HEK293 (cell line): ENCODE measurements at regions not wholly inside any gene's neighbourhood (a gene's known extent, or its start where the extent isn't known, plus 50 kb on each side); places are given as distances from the start of the nearest gene placed in this dataset.

ENCODE experiments used
- CTCF ChIA-PET: fragments of 350-600 bp; formaldehyde crosslinking; extraction: SDS; loops from one replicate; lab custom pipeline; 2021; ENCODE audit warnings: antibody characterized with exemption; lab: Yijun Ruan, JAX
- POLR2A ChIA-PET: fragments of 300-600 bp; formaldehyde crosslinking; extraction: SDS; loops from one replicate; lab custom pipeline; 2020; ENCODE audit warnings: antibody characterized with exemption, inconsistent platforms; lab: Yijun Ruan, JAX
- H3K27ac ChIP-seq: fragments of 200-500 bp; sonication (Bioruptor generic); 2 replicates; pipeline ENCODE4 v1.5.1; 2014; ENCODE audit warnings: low read depth, low read length, control low read depth, inconsistent platforms; ENCODE audit errors: extremely low read depth
- H3K36me3 ChIP-seq, 2 experiments: fragments of 200-500 bp in 1 of 2; sonication (Bioruptor generic) in 1 of 2; 1 replicate in 1 of 2; 2 replicates in 1 of 2; pipeline ENCODE4 v1.5.1; 2014 to 2017; ENCODE audit warnings: inconsistent platforms in 2 of 2, low read length in 2 of 2; ENCODE audit not compliant: control insufficient read depth in 2 of 2, insufficient read depth in 1 of 2
- H3K4me1 ChIP-seq: fragments of 200-500 bp; sonication (Bioruptor generic); 2 replicates; pipeline ENCODE4 v1.5.1; 2014; ENCODE audit warnings: mild to moderate bottlenecking, low read length, inconsistent platforms; ENCODE audit not compliant: control insufficient read depth, insufficient read depth
- H3K4me3 ChIP-seq: 2 replicates; pipeline ENCODE4 v1.5.1; 2011; ENCODE audit warnings: low read depth, mild to moderate bottlenecking, control low read depth, low read length, moderate library complexity
- H3K9me3 ChIP-seq: fragments of 200-500 bp; sonication (Bioruptor generic); 2 replicates; pipeline ENCODE4 v1.5.1; 2014; ENCODE audit warnings: low read depth, low read length, inconsistent platforms; ENCODE audit not compliant: control insufficient read depth, insufficient read depth
- KLF7 ChIP-seq: fragments of 450-650 bp; formaldehyde crosslinking; IDR thresholded peaks from 2 replicates; pipeline ENCODE4 v1.5.1; 2016; ENCODE audit warnings: missing biosample characterization, missing genetic modification characterization, borderline replicate concordance
- TSHZ1 ChIP-seq: fragments of 450-650 bp; formaldehyde crosslinking; IDR thresholded peaks from 2 replicates; pipeline ENCODE4 v1.5.1; 2016; ENCODE audit warnings: missing biosample characterization, missing genetic modification characterization, borderline replicate concordance
- WT1 ChIP-seq: fragments of 450-650 bp; formaldehyde crosslinking; IDR thresholded peaks from 2 replicates; pipeline ENCODE4 v1.5.1; 2016; ENCODE audit warnings: missing biosample characterization, missing genetic modification characterization
- ZFP37 ChIP-seq: fragments of 450-650 bp; formaldehyde crosslinking; IDR thresholded peaks from 2 replicates; pipeline ENCODE4 v1.5.1; 2016; ENCODE audit warnings: missing biosample characterization, missing genetic modification characterization
- ZNF132 ChIP-seq: fragments of 450-650 bp; formaldehyde crosslinking; IDR thresholded peaks from 2 replicates; pipeline ENCODE4 v1.5.1; 2017; ENCODE audit warnings: missing biosample characterization, missing genetic modification characterization, borderline replicate concordance
- ZNF133 ChIP-seq: fragments of 450-650 bp; formaldehyde crosslinking; IDR thresholded peaks from 2 replicates; pipeline ENCODE4 v1.5.1; 2016; ENCODE audit warnings: missing biosample characterization, missing genetic modification characterization
- ZNF146 ChIP-seq: fragments of 450-650 bp; formaldehyde crosslinking; IDR thresholded peaks from 2 replicates; pipeline ENCODE4 v1.5.1; 2016; ENCODE audit warnings: missing biosample characterization, missing genetic modification characterization
- ZNF155 ChIP-seq: fragments of 450-650 bp; formaldehyde crosslinking; IDR thresholded peaks from 2 replicates; pipeline ENCODE4 v1.5.1; 2016; ENCODE audit warnings: missing biosample characterization, missing genetic modification characterization
- ZNF2 ChIP-seq: fragments of 450-650 bp; formaldehyde crosslinking; IDR thresholded peaks from 2 replicates; pipeline ENCODE4 v1.5.1; 2016; ENCODE audit warnings: missing biosample characterization, missing genetic modification characterization
- ZNF214 ChIP-seq: fragments of 450-650 bp; formaldehyde crosslinking; IDR thresholded peaks from 2 replicates; pipeline ENCODE4 v1.5.1; 2017; ENCODE audit warnings: missing biosample characterization, mild to moderate bottlenecking, missing genetic modification characterization, borderline replicate concordance
- ZNF248 ChIP-seq: fragments of 450-650 bp; formaldehyde crosslinking; IDR thresholded peaks from 2 replicates; pipeline ENCODE4 v1.5.1; 2017; ENCODE audit warnings: missing biosample characterization, missing genetic modification characterization
- ZNF350 ChIP-seq: fragments of 450-650 bp; formaldehyde crosslinking; IDR thresholded peaks from 2 replicates; pipeline ENCODE4 v1.5.0; 2017; ENCODE audit warnings: missing biosample characterization, mild to moderate bottlenecking, missing genetic modification characterization
- ZNF549 ChIP-seq: fragments of 450-650 bp; IDR thresholded peaks from 2 replicates; pipeline ENCODE4 v1.5.1; 2018; ENCODE audit warnings: missing biosample characterization, missing genetic modification characterization, mild to moderate bottlenecking, inconsistent platforms, moderate library complexity
- ZNF571 ChIP-seq: fragments of 450-650 bp; formaldehyde crosslinking; IDR thresholded peaks from 2 replicates; pipeline ENCODE4 v1.5.0; 2017; ENCODE audit warnings: missing biosample characterization, missing genetic modification characterization
- ZNF610 ChIP-seq: fragments of 450-650 bp; formaldehyde crosslinking; IDR thresholded peaks from 2 replicates; pipeline ENCODE4 v1.5.1; 2016; ENCODE audit warnings: missing biosample characterization, missing genetic modification characterization, borderline replicate concordance
- ZNF654 ChIP-seq: fragments of 450-650 bp; formaldehyde crosslinking; IDR thresholded peaks from 2 replicates; pipeline ENCODE4 v1.5.1; 2016; ENCODE audit warnings: low read depth, missing biosample characterization, missing genetic modification characterization
- ZNF658 ChIP-seq: fragments of 450-650 bp; formaldehyde crosslinking; IDR thresholded peaks from 2 replicates; pipeline ENCODE4; 2016; ENCODE audit warnings: missing biosample characterization, missing genetic modification characterization
- ZNF677 ChIP-seq: fragments of 450-650 bp; IDR thresholded peaks from 2 replicates; pipeline ENCODE4 v1.5.0; 2018; ENCODE audit warnings: missing biosample characterization, mild to moderate bottlenecking, missing genetic modification characterization, moderate library complexity
- ZNF692 ChIP-seq: fragments of 450-650 bp; formaldehyde crosslinking; IDR thresholded peaks from 2 replicates; pipeline ENCODE4 v1.5.1; 2016; ENCODE audit warnings: missing biosample characterization, missing genetic modification characterization
- ZNF747 ChIP-seq: fragments of 450-650 bp; formaldehyde crosslinking; IDR thresholded peaks from 2 replicates; pipeline ENCODE4 v1.5.1; 2016; ENCODE audit warnings: missing biosample characterization, missing genetic modification characterization
- ZNF785 ChIP-seq: fragments of 450-650 bp; formaldehyde crosslinking; IDR thresholded peaks from 2 replicates; pipeline ENCODE4 v1.5.1; 2016; ENCODE audit warnings: missing biosample characterization, missing genetic modification characterization
- ZNF843 ChIP-seq: fragments of 450-650 bp; formaldehyde crosslinking; IDR thresholded peaks from 2 replicates; pipeline ENCODE4 v1.5.1; 2016; ENCODE audit warnings: missing biosample characterization, missing genetic modification characterization
- TF ChIP-seq, protein P1 (sequence below): fragments of 450-650 bp; formaldehyde crosslinking; IDR thresholded peaks from 2 replicates; pipeline ENCODE4 v1.5.1; 2016; ENCODE audit warnings: missing biosample characterization, missing genetic modification characterization, borderline replicate concordance
- TF ChIP-seq, protein P2 (sequence below): fragments of 450-650 bp; formaldehyde crosslinking; IDR thresholded peaks from 2 replicates; pipeline ENCODE4 v1.5.1; 2016; ENCODE audit warnings: missing biosample characterization, missing genetic modification characterization

DNA sequence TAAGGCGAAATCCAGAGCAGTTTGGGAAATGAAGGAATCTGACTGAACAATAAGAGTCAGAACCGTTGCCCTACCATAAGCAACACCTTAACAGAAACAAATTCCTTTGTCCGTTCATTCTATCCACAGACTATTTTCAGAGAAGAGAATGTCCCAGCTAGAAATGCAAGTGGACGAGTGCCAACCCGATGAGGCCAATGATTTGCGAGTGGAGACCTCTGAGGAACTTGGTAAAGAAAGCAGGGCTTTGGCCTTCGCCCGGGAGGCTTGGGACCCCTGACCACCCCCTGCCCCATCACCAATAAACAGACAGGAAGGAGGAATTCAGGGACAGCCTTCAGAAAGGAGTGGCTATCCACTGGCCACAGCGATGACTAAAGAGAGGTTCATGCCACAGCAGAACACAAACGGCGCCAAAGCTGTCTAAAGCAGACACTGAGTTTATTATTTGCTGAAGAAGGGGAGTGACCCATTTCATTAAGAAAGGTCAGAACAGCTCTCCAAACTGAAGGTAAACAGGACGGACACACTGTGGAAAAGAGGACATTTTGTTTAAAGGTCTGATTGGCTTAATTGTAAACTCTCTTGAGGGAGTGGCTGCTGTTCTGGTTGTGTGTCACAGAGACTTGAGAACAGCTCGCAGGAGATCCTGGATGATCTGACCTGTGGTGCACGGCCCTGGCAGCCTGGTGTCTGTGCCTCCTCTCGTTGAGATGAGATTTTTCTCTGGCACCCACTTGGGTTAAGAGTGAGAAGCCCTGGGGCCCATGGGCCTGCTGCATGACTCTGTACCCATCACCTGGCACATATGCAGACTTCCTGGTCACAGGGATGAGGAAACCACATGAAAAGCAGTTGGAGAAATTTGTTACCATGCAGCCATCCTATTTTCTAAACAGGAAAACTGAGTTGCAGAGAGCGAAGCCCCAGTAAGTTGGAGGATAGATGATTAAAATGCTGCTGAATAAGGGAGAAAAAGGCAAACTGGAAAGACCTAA lies 142.0 kb upstream of the PZP start:
- no peaks in the 10 kb centered on the region for H3K9me3 ChIP-seq
- no peak for TF ChIP-seq ZNF248 (tag by site-specific recombination)
- no peak for TF ChIP-seq ZNF2 (tag by site-specific recombination)
- no peak for TF ChIP-seq ZNF132 (tag by site-specific recombination)
- TF ChIP-seq, protein P1, sequence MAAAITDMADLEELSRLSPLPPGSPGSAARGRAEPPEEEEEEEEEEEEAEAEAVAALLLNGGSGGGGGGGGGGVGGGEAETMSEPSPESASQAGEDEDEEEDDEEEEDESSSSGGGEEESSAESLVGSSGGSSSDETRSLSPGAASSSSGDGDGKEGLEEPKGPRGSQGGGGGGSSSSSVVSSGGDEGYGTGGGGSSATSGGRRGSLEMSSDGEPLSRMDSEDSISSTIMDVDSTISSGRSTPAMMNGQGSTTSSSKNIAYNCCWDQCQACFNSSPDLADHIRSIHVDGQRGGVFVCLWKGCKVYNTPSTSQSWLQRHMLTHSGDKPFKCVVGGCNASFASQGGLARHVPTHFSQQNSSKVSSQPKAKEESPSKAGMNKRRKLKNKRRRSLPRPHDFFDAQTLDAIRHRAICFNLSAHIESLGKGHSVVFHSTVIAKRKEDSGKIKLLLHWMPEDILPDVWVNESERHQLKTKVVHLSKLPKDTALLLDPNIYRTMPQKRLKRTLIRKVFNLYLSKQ: no peak
- TF ChIP-seq ZFP37 (tag by site-specific recombination): no peak
- TF ChIP-seq, protein P2, sequence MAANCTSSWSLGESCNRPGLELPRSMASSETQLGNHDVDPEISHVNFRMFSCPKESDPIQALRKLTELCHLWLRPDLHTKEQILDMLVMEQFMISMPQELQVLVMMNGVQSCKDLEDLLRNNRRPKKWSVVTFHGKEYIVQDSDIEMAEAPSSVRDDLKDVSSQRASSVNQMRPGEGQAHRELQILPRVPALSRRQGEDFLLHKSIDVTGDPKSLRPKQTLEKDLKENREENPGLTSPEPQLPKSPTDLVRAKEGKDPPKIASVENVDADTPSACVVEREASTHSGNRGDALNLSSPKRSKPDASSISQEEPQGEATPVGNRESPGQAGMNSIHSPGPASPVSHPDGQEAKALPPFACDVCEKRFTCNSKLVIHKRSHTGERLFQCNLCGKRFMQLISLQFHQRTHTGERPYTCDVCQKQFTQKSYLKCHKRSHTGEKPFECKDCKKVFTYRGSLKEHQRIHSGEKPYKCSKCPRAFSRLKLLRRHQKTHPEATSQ (tag by site-specific recombination): no peak
- no peak for TF ChIP-seq ZNF747 (tag by site-specific recombination)
- no peak for TF ChIP-seq ZNF654 (tag by site-specific recombination)
- no peak for TF ChIP-seq ZNF549 (tag by site-specific recombination)
- TF ChIP-seq ZNF146: no peak
- TF ChIP-seq KLF7: no peak
- TF ChIP-seq ZNF571 (tag by site-specific recombination): no peak
- TF ChIP-seq TSHZ1 (tag by site-specific recombination): no peak
- no peak for TF ChIP-seq ZNF610 (tag by site-specific recombination)
- no peak for TF ChIP-seq ZNF843 (tag by site-specific recombination)
- no peak for TF ChIP-seq ZNF785
- no peak for TF ChIP-seq ZNF677 (tag by site-specific recombination)
- no peaks in the 10 kb centered on the region for H3K4me1 ChIP-seq
- H3K27ac ChIP-seq: no peak overlapping the region
- H3K36me3 ChIP-seq: no peaks in the 10 kb centered on the region
- CTCF ChIA-PET: interaction anchor here (0.7 to 1.2 kb wide), 2 partner anchors 19 to 301 kb away, joined by 3 to 5 read pairs; no protein-coding TSS in a partner anchor
- no peak overlapping the region for H3K4me3 ChIP-seq
- POLR2A ChIA-PET: no interaction called here

- Histone ChIP-seq H3K4me1 (no peaks in the 10 kb centered on the region), H3K9me3 (no peaks in the 10 kb centered on the region), H3K36me3 (no peaks in the 10 kb centered on the region), H3K4me3 (no peak overlapping the region), H3K27ac (no peak overlapping the region)
- CTCF ChIA-PET: interaction anchor here (1.2 kb wide), 1 partner anchor 18 kb away, joined by 5 read pairs; no protein-coding TSS in a partner anchor
- no peak for TF ChIP-seq ZNF692
- no peak for TF ChIP-seq ZNF658 (tag by site-specific recombination)
- no peak for TF ChIP-seq ZNF350 (tag by site-specific recombination)
- no peak for TF ChIP-seq WT1 (tag by site-specific recombination)
- TF ChIP-seq ZNF133 (tag by site-specific recombination): no peak
- no peak for TF ChIP-seq ZNF155 (tag by site-specific recombination)
- no peak for TF ChIP-seq ZNF214 (tag by site-specific recombination)
- POLR2A ChIA-PET: no interaction called here
These were observed 140.8 kb upstream of the PZP start for GRCh38 chr12:9348906-9349518.
